Thyroid gland (tissue), 4 donors: ENCODE measurements at regions not wholly inside any gene's neighbourhood (a gene's known extent, or its start where the extent isn't known, plus 50 kb on each side); places are given as distances from the start of the nearest gene placed in this dataset.

Experiments used
- DNase-seq, 2 donors: peaks; one replicate each; pipeline ENCODE4 v3.0.0-alpha.2; 2019
- H3K27ac ChIP-seq, 3 donors: fragments of 200-600 bp; sonication (generic); 1 replicate in 2 of 3; 2 replicates in 1 of 3; pipeline ENCODE4 v1.5.1; 2016 to 2019; ENCODE audit warnings: mild to moderate bottlenecking in 1 of 3, moderate library complexity in 1 of 3
- H3K27me3 ChIP-seq: fragments of 200-600 bp; sonication (generic); one replicate; pipeline ENCODE4 v1.5.1; 2019
- H3K36me3 ChIP-seq, 2 donors: fragments of 200-600 bp; sonication (generic); one replicate each; pipeline ENCODE4 v1.5.1; 2016 to 2019
- H3K4me1 ChIP-seq, 2 donors: fragments of 200-600 bp; sonication (generic); one replicate each; pipeline ENCODE4 v1.5.1; 2017 to 2019
- H3K4me3 ChIP-seq, 3 donors: fragments of 200-600 bp; sonication (generic); replicated peaks in 1 of 3; 1 replicate in 2 of 3; 2 replicates in 1 of 3; pipeline ENCODE4 v1.5.1; 2016; ENCODE audit warnings: mild to moderate bottlenecking in 1 of 3
- H3K9me3 ChIP-seq: fragments of 200-600 bp; sonication (generic); one replicate; pipeline ENCODE4 v1.5.1; 2017
- POLR2A ChIP-seq, 2 donors: fragments of 450-650 bp; IDR thresholded peaks; one replicate each; pipeline ENCODE4 v1.6.1; 2017; ENCODE audit warnings: antibody characterized with exemption in 2 of 2, mild to moderate bottlenecking in 2 of 2, moderate library complexity in 1 of 2
- WGBS, 2 donors: methylation state at CpG; one replicate each; pipeline ENCODE4 v1.1.5; 2017; 5-methylcytosine and 5-hydroxymethylcytosine counted together
- intact Hi-C: fragments of 100-400 bp; cut with DNase I; formaldehyde crosslinking; loops from one replicate; pipeline ENCODE4 v1.15.1; 2023
- TF ChIP-seq, protein P1 (sequence below), 6 experiments: fragments of 200-600 bp in 3 of 6; fragments of 450-650 bp in 3 of 6; sonication (generic) in 3 of 6; IDR thresholded peaks; one replicate each; pipeline ENCODE4 v1.5.1; 2016 to 2019; ENCODE audit warnings: antibody characterized with exemption in 6 of 6, mild to moderate bottlenecking in 2 of 6, inconsistent platforms in 1 of 6, moderate library complexity in 1 of 6

GRCh38 chr3:72536878-72537267 lies 311.4 kb downstream of the SHQ1 start:
- no peak for DNase-seq
- Histone ChIP-seq H3K4me1 (peaks cover 0 to 3% of the 10 kb centered on the region in 2 donors), H3K36me3 (no peaks in the 10 kb centered on the region), H3K27me3 (no peaks in the 10 kb centered on the region), H3K4me3 (no peak overlapping the region), H3K9me3 (no peaks in the 10 kb centered on the region), H3K27ac (no peak overlapping the region)
- 90 to 94% methylated on average over 8 of the region's 8 CpGs for WGBS, 2 donors
- intact Hi-C loops: no loop called here
- TF ChIP-seq, protein P1, sequence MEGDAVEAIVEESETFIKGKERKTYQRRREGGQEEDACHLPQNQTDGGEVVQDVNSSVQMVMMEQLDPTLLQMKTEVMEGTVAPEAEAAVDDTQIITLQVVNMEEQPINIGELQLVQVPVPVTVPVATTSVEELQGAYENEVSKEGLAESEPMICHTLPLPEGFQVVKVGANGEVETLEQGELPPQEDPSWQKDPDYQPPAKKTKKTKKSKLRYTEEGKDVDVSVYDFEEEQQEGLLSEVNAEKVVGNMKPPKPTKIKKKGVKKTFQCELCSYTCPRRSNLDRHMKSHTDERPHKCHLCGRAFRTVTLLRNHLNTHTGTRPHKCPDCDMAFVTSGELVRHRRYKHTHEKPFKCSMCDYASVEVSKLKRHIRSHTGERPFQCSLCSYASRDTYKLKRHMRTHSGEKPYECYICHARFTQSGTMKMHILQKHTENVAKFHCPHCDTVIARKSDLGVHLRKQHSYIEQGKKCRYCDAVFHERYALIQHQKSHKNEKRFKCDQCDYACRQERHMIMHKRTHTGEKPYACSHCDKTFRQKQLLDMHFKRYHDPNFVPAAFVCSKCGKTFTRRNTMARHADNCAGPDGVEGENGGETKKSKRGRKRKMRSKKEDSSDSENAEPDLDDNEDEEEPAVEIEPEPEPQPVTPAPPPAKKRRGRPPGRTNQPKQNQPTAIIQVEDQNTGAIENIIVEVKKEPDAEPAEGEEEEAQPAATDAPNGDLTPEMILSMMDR (IDR thresholded peaks at IDR 0.05): no peak
- no peak for TF ChIP-seq POLR2A (IDR thresholded peaks at IDR 0.05)

DNA sequence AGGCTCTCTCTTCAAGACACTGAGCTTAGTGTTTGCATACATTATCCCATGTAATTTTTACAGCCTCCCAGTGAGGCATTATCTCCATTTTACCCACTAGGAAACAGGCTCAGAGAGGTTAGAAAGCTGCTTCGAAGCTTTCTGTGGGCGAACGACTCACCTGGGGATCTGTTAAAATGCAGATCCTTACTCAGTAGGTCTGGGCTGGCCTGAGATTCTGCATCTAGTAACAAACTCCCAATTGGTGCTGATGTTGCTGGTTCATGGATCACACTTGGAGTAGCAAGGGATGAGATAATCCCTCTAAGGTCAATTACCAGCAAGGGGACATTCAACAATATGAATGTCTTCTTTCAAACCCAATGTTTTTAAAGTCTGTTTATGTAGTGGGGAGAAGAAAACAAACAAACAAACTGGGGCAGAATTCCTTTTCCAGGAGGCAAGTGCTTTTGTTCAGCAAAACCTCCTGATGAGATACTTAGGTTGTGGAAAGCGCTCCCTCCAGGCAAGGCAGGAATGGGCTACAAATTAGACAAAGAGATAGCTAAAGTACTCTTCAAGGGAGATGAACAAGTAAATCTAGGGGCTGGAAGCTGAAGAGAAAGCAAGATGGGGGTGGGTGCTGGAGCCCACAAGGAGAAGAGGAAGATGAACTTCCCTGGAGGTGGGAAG lies 311.9 kb downstream of the SHQ1 start:
- DNase-seq: no peak
- Histone ChIP-seq H3K9me3 (no peaks in the 10 kb centered on the region), H3K27me3 (no peaks in the 10 kb centered on the region), H3K4me3 (no peak overlapping the region), H3K4me1 (peaks cover 0 to 3% of the 10 kb centered on the region in 2 donors), H3K27ac (no peak overlapping the region), H3K36me3 (no peaks in the 10 kb centered on the region)
- intact Hi-C loops: no loop called here
- WGBS, 2 donors: 82 to 86% methylated on average over 4 of the region's 4 CpGs
- TF ChIP-seq, protein P1 (IDR thresholded peaks at IDR 0.05): no peak
- TF ChIP-seq POLR2A (IDR thresholded peaks at IDR 0.05): no peak

DNA sequence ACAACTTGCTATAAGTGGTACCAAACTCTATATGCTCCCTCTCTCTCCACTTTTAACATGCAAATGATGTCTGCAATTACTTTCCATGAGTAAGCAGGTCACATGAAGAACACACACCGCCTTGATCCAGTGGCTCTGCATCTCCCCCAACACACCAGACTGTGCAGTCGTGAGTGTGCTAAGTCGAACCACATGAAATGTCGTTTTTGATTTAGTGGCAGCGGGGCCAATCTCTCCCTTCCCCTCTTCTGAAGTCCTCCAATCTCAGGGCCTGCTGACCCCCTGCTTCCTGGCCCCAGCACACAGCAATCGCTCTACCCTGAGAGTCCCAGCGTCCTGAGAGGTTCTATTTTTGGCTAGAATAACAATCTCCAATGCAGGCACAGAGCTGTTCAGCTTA lies 312.5 kb downstream of the SHQ1 start:
- no peak overlapping the region for H3K4me3 ChIP-seq
- no peaks in the 10 kb centered on the region for H3K36me3 ChIP-seq
- no peaks in the 10 kb centered on the region for H3K27me3 ChIP-seq
- intact Hi-C loops: no loop called here
- no peak for TF ChIP-seq POLR2A (IDR thresholded peaks at IDR 0.05)
- TF ChIP-seq, protein P1 (IDR thresholded peaks at IDR 0.05): no peak
- peak; percentile 9 to 12 for DNase-seq
- H3K4me1 ChIP-seq: peaks cover 0 to 3% of the 10 kb centered on the region in 2 donors
- H3K9me3 ChIP-seq: no peaks in the 10 kb centered on the region
- 25 to 29% methylated on average over 7 of the region's 7 CpGs for WGBS, 2 donors
- no peak overlapping the region for H3K27ac ChIP-seq

GRCh38 chr3:72533591-72534473 lies 314.4 kb downstream of the SHQ1 start:
- no peak for DNase-seq
- H3K27ac ChIP-seq: no peak overlapping the region
- no peaks in the 10 kb centered on the region for H3K27me3 ChIP-seq
- intact Hi-C loops: no loop called here
- WGBS, 2 donors: 73 to 84% methylated on average over 8 of the region's 8 CpGs
- TF ChIP-seq, protein P1 (IDR thresholded peaks at IDR 0.05): no peak
- no peak for TF ChIP-seq POLR2A (IDR thresholded peaks at IDR 0.05)
- no peaks in the 10 kb centered on the region for H3K36me3 ChIP-seq
- H3K9me3 ChIP-seq: no peaks in the 10 kb centered on the region
- no peak overlapping the region for H3K4me3 ChIP-seq
- peaks cover 0 to 3% of the 10 kb centered on the region in 2 donors for H3K4me1 ChIP-seq

- Histone ChIP-seq H3K27me3 (no peaks in the 10 kb centered on the region), H3K36me3 (no peaks in the 10 kb centered on the region), H3K27ac (no peak overlapping the region), H3K4me1 (no peaks in the 10 kb centered on the region), H3K4me3 (no peak overlapping the region), H3K9me3 (no peaks in the 10 kb centered on the region)
- intact Hi-C loops: no loop called here
- no peak for DNase-seq
- no peak for TF ChIP-seq POLR2A (IDR thresholded peaks at IDR 0.05)
- TF ChIP-seq, protein P1 (IDR thresholded peaks at IDR 0.05): no peak
Measured at GRCh38 chr3:72530426-72530825, 317.8 kb downstream of the SHQ1 start.
